GM19238 (cell line): ENCODE measurements at regions not wholly inside any gene's neighbourhood (a gene's known extent, or its start where the extent isn't known, plus 50 kb on each side); places are given as distances from the start of the nearest gene placed in this dataset.

Experiments
- DNase-seq: peaks from one replicate; pipeline ENCODE4 v3.0.0; 2011; ENCODE audit warnings: low spot score; ENCODE audit not compliant: insufficient read length

DNA sequence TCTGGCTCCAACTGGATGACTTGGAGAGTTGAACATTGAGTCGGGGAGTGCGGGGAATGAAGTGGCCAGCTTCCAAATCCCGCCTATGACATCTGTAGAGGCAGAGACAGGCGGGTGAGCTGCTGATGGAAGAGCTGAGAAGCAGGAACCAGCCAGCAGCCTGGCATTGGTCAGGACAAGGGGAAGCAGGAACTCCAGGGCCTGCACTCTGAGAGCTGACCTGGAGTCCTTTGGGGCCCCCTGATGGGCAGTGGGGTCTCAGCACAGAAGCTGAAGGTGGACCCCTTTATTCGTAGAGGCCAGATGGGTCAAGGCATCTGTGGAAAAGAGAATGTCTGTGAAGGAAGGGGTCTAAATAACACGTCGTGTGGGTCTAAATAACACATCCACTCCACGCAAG lies 57.0 kb downstream of the SEC61G start:
- DNase-seq: no peak

GRCh38 chr7:54699715-54700114 lies 59.3 kb downstream of the SEC61G start:
- DNase-seq: no peak

- no peak for DNase-seq
These were observed 61.3 kb downstream of the SEC61G start for GRCh38 chr7:54697659-54698186.

- no peak for DNase-seq
These were observed 68.1 kb downstream of the SEC61G start for GRCh38 chr7:54690892-54691291.

DNA sequence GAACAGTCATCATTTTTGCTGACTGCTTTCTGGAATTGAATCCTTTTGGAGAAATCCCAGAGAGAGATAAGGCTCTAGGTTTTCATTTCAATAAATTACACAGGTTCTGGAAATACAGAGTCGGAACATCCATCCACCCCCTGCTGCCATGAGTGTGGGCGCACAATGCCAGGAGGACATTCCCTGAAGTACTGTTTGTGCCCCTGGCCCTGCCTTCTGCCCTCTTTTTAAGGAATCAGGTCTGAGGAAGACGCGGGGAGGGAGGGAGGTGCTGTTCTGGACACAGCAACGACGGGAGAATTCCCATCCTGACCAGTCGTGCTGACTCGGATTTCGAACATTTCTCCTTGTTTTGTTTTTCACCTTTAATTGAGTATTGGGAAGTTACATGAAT lies 69.0 kb downstream of the SEC61G start:
- DNase-seq: no peak

GRCh38 chr7:54689394-54690049 lies 69.5 kb downstream of the SEC61G start:
- no peak for DNase-seq

DNA sequence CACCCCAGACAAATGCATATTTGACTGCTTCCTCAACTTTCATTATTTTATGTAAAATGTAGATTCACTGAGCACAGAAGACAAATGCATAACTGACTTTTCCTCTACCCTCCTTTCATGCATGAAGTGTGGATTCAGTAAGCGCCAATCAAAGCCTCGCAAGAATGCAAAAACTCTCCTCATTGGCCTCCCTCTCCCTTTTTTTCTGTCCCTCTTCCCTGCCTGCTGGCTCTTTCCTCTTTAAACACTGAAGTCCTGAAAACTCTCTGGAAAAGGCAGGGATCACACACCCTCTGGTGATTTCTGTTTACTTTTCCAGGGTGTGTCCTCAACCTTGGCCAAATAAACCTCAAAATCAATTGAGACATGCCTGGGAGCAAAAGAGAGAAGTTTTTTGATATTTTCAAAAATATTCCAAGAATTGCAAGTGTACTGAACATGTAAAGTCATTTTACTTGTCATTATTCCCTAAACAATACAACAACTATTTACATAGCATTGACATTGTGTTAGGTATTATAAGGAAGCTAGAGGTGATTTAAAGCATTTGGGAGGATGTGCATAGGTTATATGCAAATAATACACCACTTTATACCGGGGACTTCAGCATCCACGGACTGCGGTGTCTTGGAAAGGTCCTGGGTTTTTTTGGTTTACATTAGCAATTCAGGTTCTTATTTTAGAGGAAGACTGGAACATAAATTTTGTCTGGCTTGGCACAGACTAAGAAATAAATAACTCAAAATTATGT lies 71.4 kb downstream of the SEC61G start:
- no peak for DNase-seq

GRCh38 chr7:54680377-54681005 lies 78.5 kb downstream of the SEC61G start:
- DNase-seq: no peak

GRCh38 chr7:54679490-54679817 lies 79.6 kb downstream of the SEC61G start:
- no peak for DNase-seq

GRCh38 chr7:54678763-54679489 lies 80.1 kb downstream of the SEC61G start:
- no peak for DNase-seq

DNA sequence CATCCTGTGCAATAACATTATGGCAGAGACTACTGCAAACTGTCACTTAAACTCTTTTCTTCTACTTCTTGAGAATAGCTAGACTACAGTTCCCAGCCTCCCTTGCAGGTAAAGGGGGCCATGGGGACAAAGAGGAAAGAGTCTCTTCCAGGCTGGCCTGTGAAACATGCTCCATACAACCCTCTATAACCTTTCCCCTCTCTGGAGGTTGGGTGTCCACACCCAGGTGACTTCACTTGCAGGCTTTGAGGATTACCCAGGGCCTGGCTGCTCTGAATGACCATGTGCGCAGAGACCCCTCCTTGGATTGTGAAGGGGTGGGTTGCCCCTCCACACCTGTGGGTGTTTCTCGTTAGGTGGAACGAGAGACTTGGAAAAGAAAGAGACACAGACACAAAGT lies 84.1 kb downstream of the SEC61G start:
- no peak for DNase-seq

GRCh38 chr7:54672519-54672918 lies 86.5 kb downstream of the SEC61G start:
- DNase-seq: no peak

GRCh38 chr7:54664235-54665228 lies 94.5 kb downstream of the SEC61G start:
- peak; percentile 14 for DNase-seq

DNA sequence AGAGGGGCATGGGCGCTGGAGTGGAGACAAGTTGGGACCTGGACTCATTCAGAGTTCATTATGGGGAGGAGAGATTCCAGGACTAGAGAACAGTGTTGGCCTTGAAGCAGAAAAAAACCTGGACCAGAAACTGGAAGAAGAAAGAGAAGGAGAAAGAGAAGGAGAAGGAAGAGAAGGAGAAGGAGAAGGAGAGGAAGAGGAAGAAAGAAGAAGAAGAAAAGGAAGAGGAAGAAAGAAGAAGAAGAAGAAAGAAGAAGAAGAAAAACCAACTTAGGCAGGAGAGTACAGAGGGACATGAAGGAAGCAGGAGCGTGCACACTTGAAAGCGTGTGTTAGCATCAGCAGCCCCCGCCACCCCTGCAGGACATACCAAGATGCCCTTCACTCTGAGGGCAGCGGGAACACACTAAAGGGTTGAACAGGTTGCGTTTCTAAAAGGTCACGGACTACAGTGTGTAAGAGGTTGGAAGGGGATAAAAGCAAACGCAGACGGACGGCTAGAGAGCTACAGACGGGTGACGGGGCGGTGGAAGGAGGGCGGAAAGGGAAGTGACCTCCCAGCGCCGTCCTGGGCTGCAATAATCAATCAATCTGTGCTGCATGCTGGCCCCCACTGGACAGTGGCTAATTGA lies 95.3 kb downstream of the SEC61G start:
- no peak for DNase-seq

- DNase-seq: no peak
These were observed 95.8 kb downstream of the SEC61G start for GRCh38 chr7:54663186-54663585.

DNA sequence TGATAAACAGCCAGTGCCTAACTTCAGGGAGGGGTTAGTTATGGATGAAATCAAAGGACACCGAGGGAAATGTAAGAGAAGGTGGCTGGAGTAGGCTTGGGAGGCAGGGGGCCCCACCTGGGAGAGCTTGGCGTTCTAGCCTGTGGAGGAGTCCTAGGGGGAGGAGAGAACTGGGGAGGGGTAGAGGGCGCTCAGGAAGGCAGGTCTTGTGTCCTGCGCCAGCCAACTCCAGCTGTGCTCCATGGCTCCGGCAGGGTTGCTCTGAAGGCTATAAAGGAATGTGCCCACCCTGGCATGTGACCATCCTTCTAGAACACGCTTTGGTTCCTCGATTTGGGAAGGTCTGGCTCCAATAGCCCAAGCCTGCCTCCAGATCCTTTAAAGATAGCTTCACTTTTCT lies 96.3 kb downstream of the SEC61G start:
- no peak for DNase-seq

- no peak for DNase-seq
These were observed 105.1 kb downstream of the SEC61G start for GRCh38 chr7:54653905-54654304.

GRCh38 chr7:54643064-54643463 lies 100.9 kb downstream of the VSTM2A start:
- no peak for DNase-seq

GRCh38 chr7:54637712-54638396 lies 95.7 kb downstream of the VSTM2A start:
- DNase-seq: no peak

DNA sequence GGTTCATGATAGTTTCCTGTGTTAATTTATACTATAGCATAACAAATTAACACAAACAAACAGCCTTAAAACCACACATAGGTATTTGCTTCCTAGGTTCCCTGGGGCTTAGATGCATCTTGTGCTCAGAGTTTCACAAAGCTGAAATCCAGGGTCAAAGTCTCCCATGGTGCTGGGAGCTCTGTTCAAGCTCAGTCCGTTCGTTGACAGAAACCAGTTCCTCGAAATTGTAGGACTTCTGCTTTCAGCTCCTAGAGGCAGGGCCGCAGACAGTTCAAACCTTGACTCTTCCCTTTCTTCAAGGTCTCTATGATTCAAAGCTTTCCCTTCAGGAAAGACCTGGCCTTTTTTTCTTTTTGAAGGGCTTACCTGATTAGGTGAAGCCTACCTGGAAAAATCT lies 90.5 kb downstream of the VSTM2A start:
- no peak for DNase-seq
